HG02852 (cell line): ENCODE measurements at regions not wholly inside any gene's neighbourhood (a gene's known extent, or its start where the extent isn't known, plus 50 kb on each side); places are given as distances from the start of the nearest gene placed in this dataset.

Source experiments
- ATAC-seq: cut with Tn5 transposase; IDR thresholded peaks from one replicate; pipeline ENCODE4 v1.9.1; 2021; ENCODE audit warnings: mild to moderate bottlenecking, moderate library complexity; ENCODE audit not compliant: unreplicated experiment

DNA sequence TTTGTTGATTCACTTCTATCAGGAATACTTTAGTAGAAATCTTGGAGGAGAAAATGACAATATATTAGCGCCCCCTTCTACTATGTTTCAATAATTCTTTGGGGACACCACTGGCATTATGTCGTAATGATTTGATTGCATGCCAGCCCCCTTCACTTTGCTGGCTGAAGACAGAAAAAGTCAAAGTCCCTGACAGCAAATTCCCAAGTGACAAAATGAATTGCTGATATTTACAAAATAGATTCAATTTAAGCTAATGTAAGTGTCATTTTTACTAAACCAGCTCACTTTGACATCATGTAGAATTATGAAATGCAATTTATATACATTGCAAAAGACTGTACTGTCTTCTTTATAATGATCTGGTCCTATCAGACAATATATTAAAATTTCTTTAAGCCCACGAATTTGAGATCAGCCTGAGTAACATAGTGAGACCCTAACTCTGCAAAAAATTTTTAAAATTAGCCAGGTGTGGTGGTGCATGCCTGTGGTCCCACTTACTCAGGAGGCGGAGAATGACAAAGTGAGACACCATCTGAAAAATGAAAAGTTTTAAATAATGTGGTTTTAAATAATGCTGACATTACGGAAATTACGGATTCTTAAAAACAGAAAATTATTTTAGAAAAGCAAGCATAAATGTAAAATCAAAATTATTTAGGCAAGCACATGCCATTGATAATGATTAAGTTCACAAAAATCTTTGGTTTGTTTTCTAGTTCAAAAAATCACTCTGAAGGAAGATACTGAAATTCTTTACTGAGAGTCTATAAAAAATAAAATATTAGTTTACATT lies 520.1 kb upstream of the PKDCC start:
- no peak for ATAC-seq

DNA sequence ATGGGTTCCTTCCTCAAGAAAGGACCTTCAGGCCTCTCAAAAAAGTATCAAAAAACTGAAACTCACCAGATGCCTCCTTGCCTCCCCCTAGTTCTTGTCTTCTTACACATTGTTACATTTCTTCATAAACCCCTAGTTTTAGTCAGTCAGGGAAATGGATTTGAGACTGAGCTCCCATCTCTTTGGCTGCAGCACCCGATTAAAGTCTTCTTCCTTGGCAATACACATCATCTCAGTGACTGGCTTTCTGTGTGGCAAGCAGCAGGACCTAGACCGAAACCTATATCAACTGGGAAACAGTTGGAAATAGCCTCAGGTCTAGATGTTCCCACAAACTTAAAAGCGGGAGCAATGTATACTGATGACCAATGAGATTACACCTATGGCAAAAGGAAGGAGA lies 512.2 kb upstream of the PKDCC start:
- ATAC-seq, result no peak

DNA sequence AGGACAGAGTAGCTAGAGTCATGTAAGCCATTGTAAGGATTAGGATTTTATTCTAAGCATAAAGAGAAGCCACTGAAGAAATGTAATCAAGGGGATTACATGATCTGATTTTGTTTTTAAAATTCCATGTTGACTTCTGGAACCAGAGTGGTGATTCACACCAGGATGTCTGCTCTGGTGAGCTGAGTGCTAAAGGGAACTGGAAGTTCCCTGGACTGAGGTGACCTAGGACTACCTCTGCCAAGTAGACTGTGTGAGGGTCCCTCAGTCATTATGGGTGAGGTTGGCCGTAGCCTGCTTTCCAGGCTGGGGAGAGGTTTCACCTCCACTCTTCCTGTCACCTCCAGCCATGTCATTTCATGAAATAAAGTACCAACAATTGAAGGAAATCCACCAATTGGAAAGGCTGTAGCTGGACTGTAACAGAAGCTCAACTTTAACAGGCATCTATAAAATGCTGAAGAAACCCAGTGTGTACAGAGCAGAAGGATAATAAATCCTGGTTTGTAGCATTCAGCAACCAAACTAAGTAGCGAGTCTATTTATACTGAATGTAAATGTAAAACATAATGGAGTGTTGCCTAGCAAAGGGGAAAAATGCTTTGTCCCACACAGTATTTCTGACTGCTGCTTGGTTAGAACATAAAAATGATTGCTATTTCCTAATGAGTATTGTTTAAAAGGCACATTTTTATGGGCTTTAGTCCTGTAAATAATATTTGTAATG lies 507.4 kb upstream of the PKDCC start:
- no peak for ATAC-seq

DNA sequence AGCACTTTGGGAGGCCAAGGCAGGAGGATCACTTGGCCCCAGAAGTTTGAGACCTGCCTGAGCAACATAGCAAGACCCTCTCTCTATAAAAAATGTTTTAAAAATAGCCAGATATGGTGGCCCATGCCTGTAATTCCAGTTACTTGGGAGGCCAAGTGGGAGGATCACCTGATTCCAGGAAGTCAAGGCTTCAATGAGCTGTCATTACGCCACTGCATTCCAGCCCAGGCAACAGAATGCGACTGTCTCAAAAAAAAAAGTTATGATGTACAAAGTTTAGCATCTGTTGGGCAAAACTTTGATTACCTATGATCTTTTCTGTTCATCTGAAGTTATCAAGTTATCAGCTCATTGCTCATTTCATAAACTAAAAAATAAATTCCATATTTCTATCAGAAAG lies 504.1 kb upstream of the PKDCC start:
- ATAC-seq, result no peak

DNA sequence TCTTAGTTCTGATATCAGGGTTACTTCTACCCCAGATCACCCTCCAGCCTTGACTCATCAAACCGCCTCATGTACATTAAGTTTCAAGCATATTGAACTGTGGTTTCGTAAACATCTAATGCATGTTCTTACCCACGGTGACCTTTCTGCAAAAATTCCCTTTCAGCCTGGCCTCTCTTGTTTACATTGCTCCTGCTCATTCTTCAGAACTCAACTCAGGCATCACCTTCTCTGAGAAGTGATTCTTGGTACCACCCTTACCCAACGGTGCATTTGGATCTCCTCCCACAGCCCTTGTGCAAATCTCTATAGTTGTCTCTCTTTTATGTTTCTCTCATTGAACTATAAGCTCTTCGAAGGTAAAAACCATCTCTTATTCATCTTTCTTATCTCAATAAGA lies 503.1 kb upstream of the PKDCC start:
- ATAC-seq, result no peak

DNA sequence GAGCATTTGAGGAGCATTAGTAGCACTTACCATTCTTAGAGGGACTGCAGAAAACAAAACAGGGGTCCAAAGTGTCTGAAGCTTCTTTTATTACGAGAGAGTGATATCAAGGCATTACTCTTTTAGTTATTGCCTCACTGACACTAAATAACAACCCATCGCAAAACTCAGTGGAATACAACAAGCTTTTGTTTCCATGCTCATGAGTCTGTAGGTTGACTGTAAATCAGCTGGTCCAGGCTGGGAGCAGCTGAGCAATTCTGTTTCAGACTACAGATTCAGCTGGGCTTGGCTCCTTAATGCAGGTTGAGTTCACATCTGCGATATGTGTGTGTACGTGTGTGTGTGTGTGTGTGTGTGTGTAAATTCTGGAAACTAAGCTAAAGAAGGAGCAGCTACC lies 501.8 kb upstream of the PKDCC start:
- no peak for ATAC-seq

DNA sequence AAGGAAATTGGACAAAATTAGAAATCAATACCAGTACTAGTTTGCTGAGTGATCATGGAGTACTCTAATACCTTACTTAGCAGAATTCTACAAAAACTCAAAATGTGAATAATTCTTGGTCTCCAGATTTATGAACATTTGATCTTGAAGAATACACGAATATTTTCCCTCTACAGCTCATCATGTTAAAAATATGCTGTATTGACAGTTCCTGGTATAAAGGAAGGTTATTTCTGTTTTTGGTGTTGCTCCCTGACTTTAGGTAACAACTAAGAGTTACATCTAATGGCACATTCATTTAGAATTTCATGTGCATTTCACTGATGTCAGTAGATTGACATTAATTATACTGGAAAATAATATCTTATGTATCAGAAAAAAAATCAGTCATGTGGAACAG lies 479.2 kb upstream of the PKDCC start:
- no peak for ATAC-seq

DNA sequence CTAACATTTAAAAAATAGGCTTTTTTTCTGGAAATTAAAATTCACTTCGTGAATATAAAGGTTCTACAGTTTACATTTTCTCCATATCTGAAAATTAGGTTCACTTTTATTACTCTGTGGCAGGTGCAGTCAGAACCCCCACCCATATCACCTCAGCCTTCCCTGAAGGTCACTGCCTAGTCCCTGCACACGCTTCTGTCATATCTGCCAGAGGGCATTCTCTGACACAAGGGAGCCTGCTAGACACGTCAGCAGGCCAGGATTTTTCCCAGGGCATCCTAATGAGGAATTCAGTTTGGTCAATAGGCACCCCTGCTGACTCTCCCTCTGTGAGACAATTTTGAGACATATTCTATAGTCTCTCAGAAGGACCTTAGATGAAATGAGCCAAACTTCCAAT lies 475.7 kb upstream of the PKDCC start:
- ATAC-seq, result no peak

DNA sequence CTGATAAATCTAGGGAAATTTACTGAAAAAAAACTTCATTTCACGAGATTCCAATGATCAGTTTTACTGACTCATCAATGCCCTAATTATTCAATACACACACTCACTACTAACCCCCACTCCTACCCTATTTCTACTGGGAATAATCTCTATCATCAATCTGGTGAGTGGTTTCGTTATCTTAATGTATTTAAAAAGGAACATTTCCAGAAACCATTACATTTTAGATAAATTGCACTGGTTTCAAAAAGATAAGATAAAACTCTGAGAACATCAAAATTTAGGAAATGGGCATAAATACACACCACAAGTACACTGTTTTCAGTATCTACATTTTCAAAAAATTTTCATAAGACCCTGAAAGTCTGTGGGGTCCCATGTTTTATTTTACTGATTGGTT lies 471.4 kb upstream of the PKDCC start:
- ATAC-seq, result no peak

DNA sequence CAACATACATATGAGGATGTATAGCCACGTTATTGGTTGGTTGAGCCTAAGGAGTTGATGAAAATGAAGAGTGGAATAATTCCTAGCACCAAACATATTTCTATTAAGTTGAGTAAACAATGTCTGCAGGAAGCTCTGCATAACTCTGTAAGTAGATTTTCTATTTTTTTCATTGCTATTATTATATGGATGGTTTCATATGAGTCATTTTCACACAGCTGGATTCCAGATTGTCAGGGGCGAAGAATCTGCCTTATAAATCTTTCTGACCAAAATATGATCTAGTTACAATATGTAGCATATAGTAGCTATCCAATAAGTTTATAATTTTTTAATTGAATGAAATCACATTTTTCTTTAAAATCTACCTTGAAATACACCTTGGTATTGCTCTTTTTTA lies 468.0 kb upstream of the PKDCC start:
- no peak for ATAC-seq

DNA sequence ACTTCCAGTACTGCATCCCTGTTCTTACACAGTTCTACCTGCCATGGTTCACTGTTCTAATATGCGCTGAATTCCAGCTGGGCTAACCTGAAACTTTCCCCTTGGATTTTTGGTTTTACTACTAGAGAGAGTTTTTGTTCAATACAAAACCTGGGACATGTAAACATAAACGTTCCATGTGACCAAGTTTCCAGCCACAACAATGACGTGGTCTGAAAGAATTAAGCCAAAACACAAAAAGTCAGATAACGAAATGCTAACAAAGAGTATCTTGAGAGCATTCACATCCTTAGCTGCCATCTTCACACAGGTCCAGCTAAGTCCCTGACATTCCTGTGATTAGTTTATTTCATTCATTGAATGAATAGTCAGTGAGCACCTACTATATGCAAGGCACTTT lies 467.0 kb upstream of the PKDCC start:
- no peak for ATAC-seq

DNA sequence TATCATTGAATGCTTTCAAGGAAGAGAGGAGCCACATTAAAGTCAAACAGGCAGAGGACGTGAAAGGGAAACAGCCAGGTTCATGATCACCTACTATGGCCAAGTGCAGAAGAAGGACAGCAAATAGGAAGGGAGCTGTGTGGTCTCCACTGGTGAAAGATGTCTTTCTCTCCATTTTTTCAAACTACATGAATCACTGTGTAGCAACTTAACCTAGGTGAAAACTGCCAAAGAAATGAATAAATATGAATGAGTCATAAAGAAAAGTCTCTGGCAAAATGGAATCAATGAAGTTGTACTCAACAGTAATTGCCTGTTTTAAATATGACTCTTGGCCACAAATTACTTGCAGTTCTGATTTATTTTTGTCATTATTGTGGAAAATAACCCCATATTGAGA lies 452.6 kb upstream of the PKDCC start:
- ATAC-seq, result no peak

DNA sequence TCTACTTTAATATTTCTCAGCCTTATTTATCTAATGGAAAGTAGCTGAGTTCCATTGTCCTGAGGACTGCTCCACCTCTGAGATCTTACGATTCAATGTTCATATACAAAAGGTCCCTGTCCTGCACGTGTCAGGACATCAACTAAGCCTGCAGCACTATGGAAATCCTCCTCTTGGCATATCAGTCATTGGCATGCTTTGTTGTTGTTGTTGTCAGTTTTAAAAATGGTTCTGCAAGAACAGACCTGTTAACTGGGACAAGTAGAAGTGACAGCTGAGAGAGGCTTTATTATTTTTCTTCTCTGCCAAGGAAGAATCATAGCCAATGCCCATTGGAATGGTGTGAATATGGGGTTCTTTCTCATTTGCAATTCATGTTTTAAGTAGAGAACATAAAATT lies 450.1 kb upstream of the PKDCC start:
- ATAC-seq, result no peak

DNA sequence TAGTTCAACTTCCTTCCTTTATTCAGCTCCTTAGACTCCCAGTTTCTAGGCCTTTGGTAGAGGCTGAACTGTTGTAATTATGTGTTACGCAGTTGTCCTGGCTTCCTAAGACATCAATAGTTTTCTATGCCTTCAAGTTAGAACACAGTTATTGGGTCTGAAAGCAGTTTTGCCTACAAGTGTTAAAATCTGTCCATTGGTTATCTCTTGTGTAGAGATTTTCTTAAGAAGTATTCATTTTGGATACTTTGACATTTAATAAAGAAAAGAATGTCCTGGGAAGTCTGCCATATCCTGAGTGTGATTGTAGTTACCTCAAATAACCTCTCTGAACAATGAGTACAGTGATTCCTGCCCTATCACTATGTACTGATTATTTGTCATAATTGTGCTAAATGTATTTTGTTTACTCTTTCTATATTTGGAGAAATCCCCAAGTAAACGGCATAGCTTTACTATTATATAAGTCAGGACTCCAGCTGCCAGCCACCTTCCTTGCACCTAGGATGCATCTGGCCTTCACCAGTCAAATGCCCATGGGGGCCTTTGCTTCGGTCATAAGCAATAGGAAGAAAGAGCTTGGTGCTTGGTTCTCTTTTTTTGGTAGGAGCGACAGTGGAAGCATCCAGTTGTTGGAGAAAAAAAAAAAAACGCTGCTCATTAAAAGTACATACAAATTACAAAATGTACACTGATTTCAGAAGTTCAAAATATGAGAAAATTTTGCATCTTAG lies 449.5 kb upstream of the PKDCC start:
- ATAC-seq, result no peak

DNA sequence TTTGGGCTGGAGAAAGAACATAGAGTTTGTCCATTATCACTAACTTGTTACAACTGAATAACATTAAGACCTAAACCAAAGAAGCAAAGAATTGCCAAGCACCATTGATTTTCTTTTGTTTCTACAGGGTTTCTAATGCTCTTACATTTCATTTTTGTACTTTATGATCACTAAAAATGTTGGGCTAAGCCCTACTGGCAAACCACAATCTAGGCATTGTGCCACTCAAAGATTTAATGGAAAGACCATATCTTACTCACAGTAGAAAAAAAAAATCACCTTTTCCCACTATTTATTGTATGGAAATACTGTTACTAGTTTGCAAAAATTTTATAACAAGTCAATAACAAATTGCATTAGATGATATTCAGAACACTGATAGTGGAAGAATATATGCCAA lies 447.4 kb upstream of the PKDCC start:
- no peak for ATAC-seq

DNA sequence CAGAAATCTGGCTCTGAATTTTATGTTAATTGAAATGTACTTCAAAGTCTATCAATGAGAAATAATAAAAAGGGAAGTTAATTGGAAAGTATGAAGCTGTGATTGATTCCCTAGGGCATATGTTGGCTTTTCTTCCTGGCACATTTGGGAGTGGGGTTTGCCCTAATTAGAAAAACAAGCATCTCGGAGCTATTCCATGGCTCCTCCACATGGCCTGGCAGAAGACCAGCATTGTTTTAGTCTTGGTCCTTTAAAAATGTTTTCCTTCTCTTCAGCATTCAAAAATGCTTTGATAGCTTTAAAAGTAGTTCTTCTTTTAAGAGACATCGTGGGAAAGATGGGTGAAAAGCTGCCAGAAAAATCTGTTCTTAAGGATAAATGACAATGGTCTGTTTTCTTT lies 445.5 kb upstream of the PKDCC start:
- ATAC-seq, result no peak

DNA sequence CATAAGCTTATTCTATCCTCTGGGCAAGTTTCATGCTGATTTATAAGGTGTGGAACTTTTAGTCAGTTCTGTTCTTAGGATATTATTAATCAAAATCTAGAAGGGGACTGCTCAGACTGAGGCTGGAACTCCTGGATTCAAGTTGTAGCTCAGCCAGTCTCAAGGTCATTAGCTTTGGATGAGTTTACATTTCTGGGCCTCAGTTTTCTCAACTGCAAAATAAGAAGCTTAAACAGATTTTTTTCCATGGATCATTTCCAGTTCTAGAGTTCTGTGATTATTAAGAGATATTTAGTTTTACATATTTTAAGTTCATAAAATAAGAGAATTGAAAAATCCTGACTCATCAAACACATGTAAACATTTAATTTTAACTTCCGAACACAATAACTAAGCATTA lies 442.5 kb upstream of the PKDCC start:
- no peak for ATAC-seq

DNA sequence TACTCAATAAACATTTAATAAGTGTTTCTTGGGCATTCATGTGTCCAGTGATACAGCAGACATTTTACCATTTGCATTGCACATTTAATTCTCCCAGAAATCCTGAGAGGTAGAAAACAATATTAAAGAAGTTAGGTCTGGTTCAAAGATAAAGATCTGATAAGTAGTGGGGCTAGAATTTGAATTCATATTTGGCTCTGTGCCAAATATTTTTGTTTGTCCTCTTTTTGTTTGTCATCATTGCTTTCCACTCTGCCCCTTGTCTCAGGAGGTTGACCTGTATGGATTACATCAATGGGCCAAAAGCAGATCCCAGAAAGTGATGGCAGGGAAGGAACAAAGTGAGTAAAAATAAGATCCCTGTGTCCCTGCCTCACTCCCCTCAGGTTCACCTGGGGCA lies 441.9 kb upstream of the PKDCC start:
- no peak for ATAC-seq

DNA sequence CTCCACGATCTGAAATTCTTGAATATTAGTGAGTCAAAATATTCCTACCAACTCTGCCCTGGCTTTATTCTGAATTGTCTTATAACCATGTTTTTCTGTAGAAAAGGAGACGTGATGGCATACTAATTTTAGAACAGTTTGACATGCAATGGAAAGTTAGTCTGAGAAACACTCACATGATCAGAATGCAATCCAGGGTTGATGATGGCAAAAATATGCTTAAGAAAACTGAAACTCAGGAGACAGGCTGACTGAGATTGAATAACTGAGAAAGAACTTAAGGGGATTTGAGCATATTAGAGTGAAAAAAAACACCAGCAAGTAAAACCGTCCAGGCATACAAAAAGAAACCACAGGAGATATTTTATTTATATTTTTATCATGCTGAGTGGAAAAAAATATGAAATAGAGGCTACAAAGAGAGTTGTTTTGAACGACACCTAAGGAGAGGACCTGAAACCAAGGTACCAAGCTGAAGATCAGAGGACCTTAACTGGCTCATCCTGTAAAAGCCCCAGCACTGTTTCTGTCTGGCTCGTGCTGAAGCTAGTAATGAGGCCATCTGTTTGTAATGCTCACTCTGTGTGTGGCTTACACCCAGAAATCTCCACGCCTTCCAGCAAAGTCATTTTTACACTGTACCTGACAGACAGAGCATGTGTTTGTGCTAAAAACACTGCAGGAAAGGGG lies 437.2 kb upstream of the PKDCC start:
- no peak for ATAC-seq

DNA sequence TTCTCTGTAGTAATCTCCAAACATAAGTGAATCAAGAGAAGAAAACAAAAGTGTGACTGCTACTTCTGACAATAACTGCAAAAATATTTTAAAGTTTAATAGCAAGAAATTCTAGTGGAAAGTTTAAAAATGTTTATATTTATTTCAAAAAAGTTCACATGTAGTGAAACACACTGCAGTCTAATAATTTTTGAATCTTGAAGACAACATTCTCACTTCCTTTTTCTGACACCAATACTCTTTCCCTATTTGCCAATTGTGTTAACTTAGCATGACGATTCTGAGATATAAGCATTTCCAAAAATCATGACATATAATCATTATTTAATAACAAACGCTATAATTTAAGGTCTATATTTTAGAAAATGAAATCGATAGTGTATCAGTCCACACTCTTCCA lies 429.1 kb upstream of the PKDCC start:
- no peak for ATAC-seq

DNA sequence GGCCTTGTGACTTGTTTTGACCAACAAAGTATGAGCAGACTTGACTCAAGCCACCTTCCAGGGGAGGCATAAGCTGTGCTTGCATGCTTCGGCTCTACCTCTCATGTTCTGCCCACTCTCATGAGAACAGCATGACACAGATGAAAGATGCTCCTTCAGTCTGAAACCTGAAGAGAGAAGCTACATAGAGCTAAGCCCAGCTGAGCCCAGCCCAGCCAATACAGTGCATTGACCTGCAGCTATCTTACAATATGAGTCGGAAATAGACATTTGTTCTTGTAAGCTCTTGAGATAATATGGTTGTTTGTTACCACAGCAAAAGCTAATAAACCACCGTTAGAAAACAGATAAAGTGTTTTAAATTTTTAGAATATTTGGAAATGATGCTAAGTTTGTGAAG lies 426.7 kb upstream of the PKDCC start:
- ATAC-seq, result no peak
